HepG2 (cell line): ENCODE measurements at regions not wholly inside any gene's neighbourhood (a gene's known extent, or its start where the extent isn't known, plus 50 kb on each side); places are given as distances from the start of the nearest gene placed in this dataset.

Experiments
- ATAC-seq: fragments of 200-7000 bp; cut with Tn5 transposase; 3 replicates; pipeline ENCODE4 v1.9.1; 2020; ENCODE audit warnings: mild to moderate bottlenecking, moderate library complexity
- BruUV-seq: library from RNA; stranded (reverse); fragments of 400-500 nt; replicated peaks from 2 replicates; lab custom pipeline; 2021; lab: Mats Ljungman, UMichigan
- CTCF ChIA-PET: fragments of 300-600 bp; formaldehyde crosslinking; extraction: SDS; loops from one replicate; lab custom pipeline; 2021; ENCODE audit warnings: low total read pairs, inconsistent platforms, low intra/inter-chr PET ratio; lab: Yijun Ruan, JAX
- POLR2A ChIA-PET: fragments of 350-600 bp; sonication (Branson Sonifier 250); formaldehyde crosslinking; loops from one replicate; lab custom pipeline; 2020; ENCODE audit warnings: antibody characterized with exemption, inconsistent platforms; lab: Yijun Ruan, JAX
- DNase-seq: peaks from one replicate; pipeline ENCODE4 v3.0.0-alpha.2; 2015; ENCODE audit warnings: low spot score
- FAIRE-seq: peaks from 3 replicates; lab custom pipeline; 2011; peaks lifted over from hg19 to GRCh38; lab: Jason Lieb, UNC
- H2AFZ ChIP-seq: one replicate; pipeline ENCODE4 v1.6.1; 2011; ENCODE audit warnings: low read length, inconsistent platforms
- H3K27ac ChIP-seq: fragments of 300-600 bp; 3 replicates; pipeline ENCODE4 v1.8.0; 2011; ENCODE audit warnings: mixed run types, mild to moderate bottlenecking, mixed read lengths, low read length, inconsistent platforms; ENCODE audit not compliant: insufficient read depth; ENCODE audit errors: extremely low read length
- H3K27me3 ChIP-seq, 2 experiments: fragments of 200-600 bp in 1 of 2; 2 replicates in 1 of 2; 3 replicates in 1 of 2; pipeline versions ENCODE4 v1.6.0 to v1.8.0; 2011; ENCODE audit warnings: low read length in 2 of 2, mild to moderate bottlenecking in 2 of 2, moderate library complexity in 2 of 2, inconsistent platforms in 1 of 2; ENCODE audit not compliant: insufficient read depth in 2 of 2, control insufficient read depth in 1 of 2
- H3K36me3 ChIP-seq, 2 experiments: fragments of 200-600 bp in 1 of 2; replicated peaks in 1 of 2; 2 replicates in 1 of 2; 3 replicates in 1 of 2; pipeline versions ENCODE4 v1.5.1 to v1.8.0; 2011; ENCODE audit warnings: low read length in 2 of 2, inconsistent platforms in 1 of 2; ENCODE audit not compliant: insufficient read depth in 2 of 2, control insufficient read depth in 1 of 2
- H3K4me1 ChIP-seq: 2 replicates; pipeline ENCODE4 v1.5.1; 2012; ENCODE audit warnings: low read length, inconsistent platforms; ENCODE audit not compliant: insufficient read depth
- H3K4me2 ChIP-seq: 2 replicates; pipeline ENCODE4 v1.6.0; 2011; ENCODE audit warnings: low read depth, low read length, inconsistent platforms
- H3K4me3 ChIP-seq, 3 experiments: fragments of 200-600 bp in 1 of 3; sonication (generic), shearing (Covaris generic) in 1 of 3; replicated peaks in 1 of 3; 2 replicates each; pipeline ENCODE4 v1.5.1; 2011 to 2016; ENCODE audit warnings: low read length in 3 of 3, inconsistent platforms in 2 of 3, low read depth in 2 of 3, mild to moderate bottlenecking in 2 of 3, control low read depth in 1 of 3, mixed read lengths in 1 of 3; ENCODE audit not compliant: insufficient read depth in 1 of 3
- H3K79me2 ChIP-seq: one replicate; pipeline ENCODE4 v1.6.1; 2011; ENCODE audit warnings: low read length, inconsistent platforms; ENCODE audit not compliant: insufficient read depth
- H3K9ac ChIP-seq: 2 replicates; pipeline ENCODE4 v1.6.0; 2011; ENCODE audit warnings: mild to moderate bottlenecking, low read depth, low read length, inconsistent platforms; ENCODE audit not compliant: insufficient read depth
- H3K9me3 ChIP-seq: 2 replicates; pipeline ENCODE4 v1.5.1; 2012; ENCODE audit warnings: mild to moderate bottlenecking, low read length
- H4K20me1 ChIP-seq: 2 replicates; pipeline ENCODE4 v1.6.0; 2011; ENCODE audit warnings: inconsistent platforms, mild to moderate bottlenecking, low read length, moderate library complexity; ENCODE audit not compliant: insufficient read depth
- GABPB1 ChIP-seq: IDR thresholded peaks from 2 replicates; pipeline ENCODE4 v1.6.1; 2016; ENCODE audit warnings: mild to moderate bottlenecking, missing genetic modification reagents, moderate library complexity, missing compliant biosample characterization
- HOXA5 ChIP-seq: sonication (generic); formaldehyde crosslinking; IDR thresholded peaks from 2 replicates; pipeline ENCODE4 v1.4.0; 2020; ENCODE audit warnings: missing genetic modification reagents
- NCOR1 ChIP-seq: fragments of 200-600 bp; sonication (generic); IDR thresholded peaks from 2 replicates; pipeline ENCODE4 v1.7.0; 2017; ENCODE audit warnings: antibody characterized with exemption, low read length, borderline replicate concordance
- NFE2L1 ChIP-seq: sonication (generic); formaldehyde crosslinking; IDR thresholded peaks from 2 replicates; pipeline ENCODE4 v1.4.0; 2020; ENCODE audit warnings: missing genetic modification reagents, mild to moderate bottlenecking, borderline replicate concordance
- NR2F1 ChIP-seq, 2 experiments: fragments of 450-650 bp in 1 of 2; formaldehyde crosslinking in 1 of 2; IDR thresholded peaks; 2 replicates each; pipeline versions ENCODE4 v1.5.0 to v1.6.1; 2016 to 2020; ENCODE audit warnings: mild to moderate bottlenecking in 1 of 2, missing compliant biosample characterization in 1 of 2, missing genetic modification reagents in 1 of 2, moderate library complexity in 1 of 2
- ZNF124 ChIP-seq: sonication (generic); formaldehyde crosslinking; IDR thresholded peaks from 2 replicates; pipeline ENCODE4 v1.4.0; 2020; ENCODE audit warnings: missing genetic modification reagents
- ZNF562 ChIP-seq: sonication (generic); formaldehyde crosslinking; IDR thresholded peaks from 2 replicates; pipeline ENCODE4 v1.8.0; 2022; ENCODE audit warnings: missing genetic modification reagents, borderline replicate concordance
- ZNF577 ChIP-seq: sonication (generic); formaldehyde crosslinking; IDR thresholded peaks from 2 replicates; pipeline ENCODE4 v1.4.0; 2020; ENCODE audit warnings: mild to moderate bottlenecking, low read depth, missing genetic modification reagents, borderline replicate concordance
- ZNF616 ChIP-seq: sonication (generic); formaldehyde crosslinking; IDR thresholded peaks from 2 replicates; pipeline ENCODE4 v1.5.0; 2020; ENCODE audit warnings: low read depth, mild to moderate bottlenecking, missing genetic modification reagents
- ZNF7 ChIP-seq: IDR thresholded peaks from 2 replicates; pipeline ENCODE4 v1.6.1; 2016; ENCODE audit warnings: missing biosample characterization, missing genetic modification reagents
- WGBS: methylation state at CpG from one replicate; pipeline ENCODE4 v1.1.6; 2017; ENCODE audit warnings: low lambda C conversion rate; 5-methylcytosine and 5-hydroxymethylcytosine counted together
- in situ Hi-C: cut with HindIII; loops from 2 replicates; pipeline ENCODE4 v1.10.0; 2017; ENCODE audit warnings: low pct_unique_long_range_greater_than_20kb; ENCODE audit not compliant: extremely low pct_ligation_motif_present
- intact Hi-C: fragments of 100-400 bp; cut with micrococcal nuclease; formaldehyde crosslinking; loops from one replicate; pipeline ENCODE4 v1.10.0; 2022; ENCODE audit not compliant: unreplicated experiment
- TF ChIP-seq, protein P1 (sequence below): sonication (generic); formaldehyde crosslinking; IDR thresholded peaks from 2 replicates; pipeline ENCODE4 v1.8.0; 2022; ENCODE audit warnings: missing genetic modification reagents, low read depth, mild to moderate bottlenecking, borderline replicate concordance
- TF ChIP-seq, protein P2 (sequence below): sonication (generic); formaldehyde crosslinking; IDR thresholded peaks from 2 replicates; pipeline ENCODE4 v1.8.1; 2023; ENCODE audit warnings: missing genetic modification reagents, inconsistent platforms, borderline replicate concordance
- TF ChIP-seq, protein P3 (sequence below): sonication (generic); formaldehyde crosslinking; IDR thresholded peaks from 2 replicates; pipeline ENCODE4 v1.4.0; 2020; ENCODE audit warnings: missing genetic modification reagents, borderline replicate concordance
- TF ChIP-seq, protein P4 (sequence below): sonication (generic); formaldehyde crosslinking; IDR thresholded peaks from 2 replicates; pipeline ENCODE4 v1.4.0; 2020; ENCODE audit warnings: mild to moderate bottlenecking, missing genetic modification reagents

DNA sequence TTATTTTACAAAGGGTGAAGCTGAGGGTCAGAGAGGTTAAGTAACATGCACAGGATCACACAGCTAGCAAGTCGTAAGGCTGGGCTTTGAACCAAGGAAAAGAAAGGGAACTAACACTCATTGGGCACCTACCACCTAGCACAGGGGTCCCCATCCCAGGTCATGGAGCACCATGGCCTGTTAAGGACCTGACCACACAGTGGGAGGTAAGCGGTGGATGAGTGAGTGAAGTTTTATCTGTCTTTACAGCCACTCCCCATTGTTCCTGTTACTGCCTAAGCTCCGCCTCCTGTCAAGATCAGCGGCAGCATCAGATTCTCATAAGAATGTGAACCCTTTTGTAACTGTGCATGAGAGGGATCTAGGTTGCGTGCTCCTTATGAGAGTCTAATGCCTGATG, 222.8 kb downstream of the RAB11FIP2 start:
- 19% methylated on average over 5 of the region's 5 CpGs for WGBS
- Histone ChIP-seq H3K4me1 (no peaks in the 10 kb centered on the region), H3K4me2 (no peak overlapping the region), H3K79me2 (no peaks in the 10 kb centered on the region), H2AFZ (no peak overlapping the region), H3K9ac (no peak overlapping the region), H3K27ac (no peak overlapping the region), H3K4me3 (no peak overlapping the region), H3K36me3 (no peaks in the 10 kb centered on the region), H3K27me3 (peaks cover 0 to 7% of the 10 kb centered on the region in 2 experiments; a peak in 2 of 5 replicates), H4K20me1 (no peaks in the 10 kb centered on the region), H3K9me3 (no peaks in the 10 kb centered on the region)
- CTCF ChIA-PET = no interaction called here
- BruUV-seq = no TSS peak
- POLR2A ChIA-PET = no interaction called here
- FAIRE-seq (no peak), DNase-seq (no peak), ATAC-seq (no peak)
- in situ Hi-C loops (no loop called here), intact Hi-C loops (no loop called here)
- TF ChIP-seq NR2F1 (CRISPR knock-in tag; IDR thresholded peaks at IDR 0.05) (no peak), ZNF616 (CRISPR knock-in tag) (no peak), ZNF562 (CRISPR knock-in tag) (no peak), GABPB1 (CRISPR knock-in tag) (no peak), NFE2L1 (no peak), ZNF577 (CRISPR knock-in tag) (no peak), NCOR1 (no peak), ZNF124 (CRISPR knock-in tag) (no peak), ZNF7 (CRISPR knock-in tag) (no peak), HOXA5 (no peak)
- TF ChIP-seq, protein P1, sequence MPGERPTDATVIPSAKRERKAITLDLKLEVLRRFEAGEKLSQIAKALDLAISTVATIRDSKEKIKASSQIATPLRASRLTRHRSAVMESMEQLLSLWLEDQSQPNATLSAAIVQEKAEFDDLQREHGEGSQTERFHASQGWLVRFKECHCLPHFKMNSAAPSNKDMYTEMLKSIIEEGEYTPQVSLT (CRISPR knock-in tag) = no peak
- TF ChIP-seq, protein P2, sequence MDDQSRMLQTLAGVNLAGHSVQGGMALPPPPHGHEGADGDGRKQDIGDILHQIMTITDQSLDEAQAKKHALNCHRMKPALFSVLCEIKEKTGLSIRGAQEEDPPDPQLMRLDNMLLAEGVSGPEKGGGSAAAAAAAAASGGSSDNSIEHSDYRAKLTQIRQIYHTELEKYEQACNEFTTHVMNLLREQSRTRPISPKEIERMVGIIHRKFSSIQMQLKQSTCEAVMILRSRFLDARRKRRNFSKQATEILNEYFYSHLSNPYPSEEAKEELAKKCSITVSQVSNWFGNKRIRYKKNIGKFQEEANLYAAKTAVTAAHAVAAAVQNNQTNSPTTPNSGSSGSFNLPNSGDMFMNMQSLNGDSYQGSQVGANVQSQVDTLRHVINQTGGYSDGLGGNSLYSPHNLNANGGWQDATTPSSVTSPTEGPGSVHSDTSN (CRISPR knock-in tag) = no peak
- TF ChIP-seq, protein P3, sequence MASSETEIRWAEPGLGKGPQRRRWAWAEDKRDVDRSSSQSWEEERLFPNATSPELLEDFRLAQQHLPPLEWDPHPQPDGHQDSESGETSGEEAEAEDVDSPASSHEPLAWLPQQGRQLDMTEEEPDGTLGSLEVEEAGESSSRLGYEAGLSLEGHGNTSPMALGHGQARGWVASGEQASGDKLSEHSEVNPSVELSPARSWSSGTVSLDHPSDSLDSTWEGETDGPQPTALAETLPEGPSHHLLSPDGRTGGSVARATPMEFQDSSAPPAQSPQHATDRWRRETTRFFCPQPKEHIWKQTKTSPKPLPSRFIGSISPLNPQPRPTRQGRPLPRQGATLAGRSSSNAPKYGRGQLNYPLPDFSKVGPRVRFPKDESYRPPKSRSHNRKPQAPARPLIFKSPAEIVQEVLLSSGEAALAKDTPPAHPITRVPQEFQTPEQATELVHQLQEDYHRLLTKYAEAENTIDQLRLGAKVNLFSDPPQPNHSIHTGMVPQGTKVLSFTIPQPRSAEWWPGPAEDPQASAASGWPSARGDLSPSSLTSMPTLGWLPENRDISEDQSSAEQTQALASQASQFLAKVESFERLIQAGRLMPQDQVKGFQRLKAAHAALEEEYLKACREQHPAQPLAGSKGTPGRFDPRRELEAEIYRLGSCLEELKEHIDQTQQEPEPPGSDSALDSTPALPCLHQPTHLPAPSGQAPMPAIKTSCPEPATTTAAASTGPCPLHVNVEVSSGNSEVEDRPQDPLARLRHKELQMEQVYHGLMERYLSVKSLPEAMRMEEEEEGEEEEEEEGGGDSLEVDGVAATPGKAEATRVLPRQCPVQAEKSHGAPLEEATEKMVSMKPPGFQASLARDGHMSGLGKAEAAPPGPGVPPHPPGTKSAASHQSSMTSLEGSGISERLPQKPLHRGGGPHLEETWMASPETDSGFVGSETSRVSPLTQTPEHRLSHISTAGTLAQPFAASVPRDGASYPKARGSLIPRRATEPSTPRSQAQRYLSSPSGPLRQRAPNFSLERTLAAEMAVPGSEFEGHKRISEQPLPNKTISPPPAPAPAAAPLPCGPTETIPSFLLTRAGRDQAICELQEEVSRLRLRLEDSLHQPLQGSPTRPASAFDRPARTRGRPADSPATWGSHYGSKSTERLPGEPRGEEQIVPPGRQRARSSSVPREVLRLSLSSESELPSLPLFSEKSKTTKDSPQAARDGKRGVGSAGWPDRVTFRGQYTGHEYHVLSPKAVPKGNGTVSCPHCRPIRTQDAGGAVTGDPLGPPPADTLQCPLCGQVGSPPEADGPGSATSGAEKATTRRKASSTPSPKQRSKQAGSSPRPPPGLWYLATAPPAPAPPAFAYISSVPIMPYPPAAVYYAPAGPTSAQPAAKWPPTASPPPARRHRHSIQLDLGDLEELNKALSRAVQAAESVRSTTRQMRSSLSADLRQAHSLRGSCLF (CRISPR knock-in tag) = no peak
- TF ChIP-seq, protein P4, sequence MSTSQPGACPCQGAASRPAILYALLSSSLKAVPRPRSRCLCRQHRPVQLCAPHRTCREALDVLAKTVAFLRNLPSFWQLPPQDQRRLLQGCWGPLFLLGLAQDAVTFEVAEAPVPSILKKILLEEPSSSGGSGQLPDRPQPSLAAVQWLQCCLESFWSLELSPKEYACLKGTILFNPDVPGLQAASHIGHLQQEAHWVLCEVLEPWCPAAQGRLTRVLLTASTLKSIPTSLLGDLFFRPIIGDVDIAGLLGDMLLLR = no peak
